Keratinocyte (primary cell): ENCODE measurements at regions not wholly inside any gene's neighbourhood (a gene's known extent, or its start where the extent isn't known, plus 50 kb on each side); places are given as distances from the start of the nearest gene placed in this dataset.

ENCODE experiments used
- DNase-seq: peaks from one replicate; pipeline ENCODE4 v3.0.0-alpha.2; 2011; ENCODE audit warnings: low read depth, missing footprints, low spot score
- FAIRE-seq: peaks from 2 replicates; lab custom pipeline; 2011; peaks lifted over from hg19 to GRCh38; lab: Jason Lieb, UNC
- H2AFZ ChIP-seq: 2 replicates; pipeline ENCODE4 v1.6.0; 2012; ENCODE audit warnings: low read length, control low read depth, inconsistent platforms; ENCODE audit not compliant: control insufficient read depth
- H3K27ac ChIP-seq: 2 replicates; pipeline ENCODE4 v1.5.1; 2011; ENCODE audit warnings: low read length; ENCODE audit not compliant: control insufficient read depth, insufficient read depth
- H3K27me3 ChIP-seq: 3 replicates; pipeline ENCODE4 v1.6.0; 2011; ENCODE audit warnings: low read length; ENCODE audit not compliant: control insufficient read depth, insufficient read depth; ENCODE audit errors: extremely low read depth
- H3K36me3 ChIP-seq, 2 experiments: 2 replicates in 1 of 2; 3 replicates in 1 of 2; pipeline ENCODE4 v1.5.1; 2011; ENCODE audit warnings: low read length in 2 of 2, mild to moderate bottlenecking in 1 of 2; ENCODE audit not compliant: control insufficient read depth in 2 of 2, insufficient read depth in 2 of 2; ENCODE audit errors: extremely low read depth in 1 of 2
- H3K4me1 ChIP-seq: 3 replicates; pipeline ENCODE4 v1.5.1; 2011; ENCODE audit warnings: low read length; ENCODE audit not compliant: control insufficient read depth, insufficient read depth; ENCODE audit errors: extremely low read depth
- H3K4me2 ChIP-seq: 3 replicates; pipeline ENCODE4 v1.6.0; 2011; ENCODE audit warnings: low read depth, low read length; ENCODE audit not compliant: control insufficient read depth, insufficient read depth; ENCODE audit errors: extremely low read depth
- H3K4me3 ChIP-seq, 3 experiments: fragments of 200-600 bp in 1 of 3; sonication (generic) in 1 of 3; 2 replicates in 2 of 3; 3 replicates in 1 of 3; pipeline ENCODE4 v1.5.1; 2011 to 2016; ENCODE audit warnings: low read length in 3 of 3, mild to moderate bottlenecking in 3 of 3, control low read depth in 2 of 3, inconsistent platforms in 1 of 3, low read depth in 1 of 3, mixed read lengths in 1 of 3, mixed run types in 1 of 3, moderate library complexity in 1 of 3; ENCODE audit not compliant: control insufficient read depth in 2 of 3, insufficient read depth in 2 of 3; ENCODE audit errors: extremely low read depth in 1 of 3
- H3K79me2 ChIP-seq: 2 replicates; pipeline ENCODE4 v1.6.0; 2012; ENCODE audit warnings: low read length; ENCODE audit not compliant: control insufficient read depth, insufficient read depth
- H3K9ac ChIP-seq: 3 replicates; pipeline ENCODE4 v1.6.0; 2011; ENCODE audit warnings: low read length; ENCODE audit not compliant: control insufficient read depth, insufficient read depth; ENCODE audit errors: extremely low read depth
- H3K9me1 ChIP-seq: 3 replicates; pipeline ENCODE4 v1.6.0; 2011; ENCODE audit warnings: low read length; ENCODE audit not compliant: control insufficient read depth, insufficient read depth; ENCODE audit errors: extremely low read depth
- H3K9me3 ChIP-seq: 2 replicates; pipeline ENCODE4 v1.5.1; 2012; ENCODE audit warnings: low read depth, low read length; ENCODE audit not compliant: control insufficient read depth
- H4K20me1 ChIP-seq: 3 replicates; pipeline ENCODE4 v1.6.0; 2011; ENCODE audit warnings: low read length; ENCODE audit not compliant: control insufficient read depth, insufficient read depth; ENCODE audit errors: extremely low read depth
- EZH2 ChIP-seq: IDR thresholded peaks from one replicate; pipeline ENCODE4 v1.6.1; 2012; ENCODE audit warnings: inconsistent platforms, mild to moderate bottlenecking, low read length, moderate library complexity
- dilution Hi-C: fragments of 300-500 bp; cut with MboI; formaldehyde crosslinking; loops from one replicate; pipeline ENCODE4 v1.7.0; 2020; ENCODE audit warnings: low sequenced_read_pairs; ENCODE audit not compliant: extremely low pct_ligation_motif_present
- TF ChIP-seq, protein P1 (sequence below), 3 experiments: IDR thresholded peaks in 1 of 3; conservative IDR thresholded peaks in 1 of 3; optimal IDR thresholded peaks in 1 of 3; 2 replicates in 2 of 3; 3 replicates in 1 of 3; pipeline versions ENCODE3 to v1.5.1; 2011; ENCODE audit warnings: low read length in 3 of 3, mild to moderate bottlenecking in 3 of 3, moderate library complexity in 2 of 3, control low read depth in 1 of 3, inconsistent platforms in 1 of 3; ENCODE audit not compliant: insufficient read depth in 2 of 3; ENCODE audit errors: extremely low read depth in 1 of 3

DNA sequence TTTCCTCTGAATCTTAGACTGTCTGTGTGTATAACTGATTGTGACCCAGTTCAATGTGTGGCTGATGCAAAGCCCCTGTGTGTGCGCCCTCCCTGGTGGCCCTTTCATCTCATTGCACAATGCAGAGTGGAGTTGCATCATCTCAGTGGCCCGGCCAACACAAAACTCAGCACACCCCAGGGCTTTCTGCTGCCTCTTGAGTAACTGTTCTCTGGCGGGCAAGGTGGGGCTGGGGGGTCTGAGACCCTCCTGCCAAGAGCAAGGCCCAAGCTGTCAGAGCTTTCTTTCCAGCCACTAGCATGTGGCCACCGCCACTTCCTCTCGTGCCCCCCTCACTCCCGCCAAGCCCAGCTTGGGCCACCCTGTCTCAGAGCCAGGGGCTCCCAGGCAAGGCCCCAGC lies 80.7 kb upstream of the ALDH1L1 start:
- Histone ChIP-seq H4K20me1 (no peaks in the 10 kb centered on the region), H2AFZ (no peak overlapping the region), H3K4me1 (peaks cover 8% of the 10 kb centered on the region), H3K9me3 (no peaks in the 10 kb centered on the region), H3K36me3 (no peaks in the 10 kb centered on the region), H3K4me2 (no peak overlapping the region), H3K27ac (no peak overlapping the region), H3K27me3 (no peaks in the 10 kb centered on the region), H3K4me3 (no peak overlapping the region), H3K9me1 (no peaks in the 10 kb centered on the region), H3K79me2 (no peaks in the 10 kb centered on the region), H3K9ac (no peak overlapping the region)
- dilution Hi-C loops: no loop called here
- FAIRE-seq (no peak), DNase-seq (no peak)
- no peak for TF ChIP-seq EZH2
- TF ChIP-seq, protein P1, sequence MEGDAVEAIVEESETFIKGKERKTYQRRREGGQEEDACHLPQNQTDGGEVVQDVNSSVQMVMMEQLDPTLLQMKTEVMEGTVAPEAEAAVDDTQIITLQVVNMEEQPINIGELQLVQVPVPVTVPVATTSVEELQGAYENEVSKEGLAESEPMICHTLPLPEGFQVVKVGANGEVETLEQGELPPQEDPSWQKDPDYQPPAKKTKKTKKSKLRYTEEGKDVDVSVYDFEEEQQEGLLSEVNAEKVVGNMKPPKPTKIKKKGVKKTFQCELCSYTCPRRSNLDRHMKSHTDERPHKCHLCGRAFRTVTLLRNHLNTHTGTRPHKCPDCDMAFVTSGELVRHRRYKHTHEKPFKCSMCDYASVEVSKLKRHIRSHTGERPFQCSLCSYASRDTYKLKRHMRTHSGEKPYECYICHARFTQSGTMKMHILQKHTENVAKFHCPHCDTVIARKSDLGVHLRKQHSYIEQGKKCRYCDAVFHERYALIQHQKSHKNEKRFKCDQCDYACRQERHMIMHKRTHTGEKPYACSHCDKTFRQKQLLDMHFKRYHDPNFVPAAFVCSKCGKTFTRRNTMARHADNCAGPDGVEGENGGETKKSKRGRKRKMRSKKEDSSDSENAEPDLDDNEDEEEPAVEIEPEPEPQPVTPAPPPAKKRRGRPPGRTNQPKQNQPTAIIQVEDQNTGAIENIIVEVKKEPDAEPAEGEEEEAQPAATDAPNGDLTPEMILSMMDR (optimal IDR thresholded peaks at IDR 0.05 in 1 of 3, IDR thresholded peaks at IDR 0.05 in 1 of 3, conservative IDR thresholded peaks at IDR 0.05 in 1 of 3; ENCODE audit: extremely low read depth in 1 of 3, insufficient read depth in 2 of 3, low read length in 3 of 3): no peak

DNA sequence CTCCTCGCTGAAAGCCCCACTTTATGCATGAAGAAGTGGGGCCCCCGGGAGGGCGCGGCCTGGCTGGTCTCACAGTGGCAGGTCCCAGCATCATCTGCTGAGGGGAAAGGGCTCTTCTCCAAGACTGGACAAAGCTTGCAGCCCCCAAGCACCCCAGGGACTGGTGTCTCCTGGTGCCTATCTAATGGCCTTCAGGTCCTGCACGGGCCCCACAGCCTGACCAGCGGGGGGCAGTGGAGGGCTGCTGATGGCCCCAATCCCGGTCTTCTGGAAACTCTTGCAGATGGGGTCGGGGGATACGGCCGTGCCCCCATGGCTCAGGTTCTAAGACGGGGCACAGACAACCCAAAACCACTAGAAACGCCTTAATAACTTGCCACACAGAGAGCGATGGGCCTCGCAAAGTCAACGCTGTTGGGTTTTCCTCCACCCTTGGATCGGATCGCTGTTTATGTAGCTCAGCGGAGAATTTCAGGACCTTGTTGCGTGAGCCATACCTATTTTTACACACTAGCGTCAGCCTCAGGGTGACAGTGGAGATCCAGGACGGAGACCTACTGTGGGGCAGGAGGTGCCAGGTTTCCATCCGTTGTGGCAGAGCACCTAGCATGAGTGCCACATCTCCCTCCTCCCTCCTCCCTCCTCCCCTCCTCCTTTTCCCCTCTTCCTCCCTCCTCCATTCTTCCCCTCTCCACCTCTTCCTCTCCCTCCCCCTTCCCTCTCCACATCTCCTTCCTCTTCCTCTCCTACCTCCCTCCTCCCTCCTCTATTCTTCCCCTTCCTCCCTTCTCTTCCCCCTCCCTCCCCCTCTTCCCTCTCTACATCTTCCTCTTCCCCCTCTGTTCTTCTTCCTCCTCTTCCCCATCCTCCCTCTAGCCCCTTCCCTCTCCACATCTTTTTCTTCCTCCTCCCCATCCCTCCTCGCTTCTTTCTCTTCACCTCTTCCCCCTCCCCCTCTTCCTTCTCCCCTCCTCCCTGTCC lies 79.3 kb upstream of the ALDH1L1 start:
- Histone ChIP-seq H4K20me1 (no peaks in the 10 kb centered on the region), H3K9me1 (no peaks in the 10 kb centered on the region), H3K4me1 (no peaks in the 10 kb centered on the region), H3K27me3 (no peaks in the 10 kb centered on the region), H3K4me3 (no peak overlapping the region), H3K79me2 (no peaks in the 10 kb centered on the region), H3K4me2 (no peak overlapping the region), H3K9me3 (no peaks in the 10 kb centered on the region), H3K27ac (no peak overlapping the region), H2AFZ (no peak overlapping the region), H3K9ac (no peak overlapping the region), H3K36me3 (no peaks in the 10 kb centered on the region)
- dilution Hi-C loops: no loop called here
- TF ChIP-seq, protein P1 (optimal IDR thresholded peaks at IDR 0.05 in 1 of 3, IDR thresholded peaks at IDR 0.05 in 1 of 3, conservative IDR thresholded peaks at IDR 0.05 in 1 of 3; ENCODE audit: extremely low read depth in 1 of 3, insufficient read depth in 2 of 3, low read length in 3 of 3): peak; percentile 44 to 76 (median 71)
- TF ChIP-seq EZH2: no peak
- no peak for DNase-seq
- no peak for FAIRE-seq
